GM23248 (cell line): ENCODE measurements at regions not wholly inside any gene's neighbourhood (a gene's known extent, or its start where the extent isn't known, plus 50 kb on each side); places are given as distances from the start of the nearest gene placed in this dataset.

ENCODE experiments used
- DNase-seq: peaks from one replicate; pipeline ENCODE4 v3.0.0-alpha.2; 2015
- H2AFZ ChIP-seq: fragments of 200-600 bp; sonication (generic); 2 replicates; pipeline ENCODE4 v1.6.1; 2016; ENCODE audit warnings: antibody characterized with exemption
- H3F3A ChIP-seq: fragments of 200-600 bp; sonication (generic); 2 replicates; pipeline ENCODE4 v1.6.1; 2016; ENCODE audit warnings: mild to moderate bottlenecking, antibody characterized with exemption, mixed run types; ENCODE audit not compliant: insufficient read depth
- H3K27ac ChIP-seq: fragments of 200-600 bp; sonication (generic); 2 replicates; pipeline ENCODE4 v1.5.1; 2016; ENCODE audit warnings: mild to moderate bottlenecking
- H3K27me3 ChIP-seq: fragments of 200-600 bp; sonication (generic); replicated peaks from 2 replicates; pipeline ENCODE4 v1.6.1; 2016; ENCODE audit warnings: mild to moderate bottlenecking; ENCODE audit not compliant: insufficient read depth
- H3K36me3 ChIP-seq: fragments of 200-600 bp; sonication (generic); 2 replicates; pipeline ENCODE4 v1.6.1; 2016; ENCODE audit warnings: low read depth, mild to moderate bottlenecking
- H3K4me1 ChIP-seq: fragments of 200-600 bp; sonication (generic); 2 replicates; pipeline ENCODE4 v1.6.1; 2016; ENCODE audit warnings: mild to moderate bottlenecking; ENCODE audit not compliant: insufficient read depth
- H3K4me2 ChIP-seq: fragments of 200-600 bp; sonication (generic); one replicate; pipeline ENCODE4 v1.6.1; 2016; ENCODE audit warnings: mild to moderate bottlenecking; ENCODE audit not compliant: unreplicated experiment
- H3K4me3 ChIP-seq: fragments of 200-600 bp; sonication (generic); 2 replicates; pipeline ENCODE4 v1.5.1; 2016; ENCODE audit warnings: mild to moderate bottlenecking
- H3K79me2 ChIP-seq: fragments of 200-600 bp; sonication (generic); 2 replicates; pipeline ENCODE4 v1.6.1; 2016; ENCODE audit warnings: mild to moderate bottlenecking; ENCODE audit not compliant: insufficient read depth
- H3K9ac ChIP-seq: fragments of 200-600 bp; sonication (generic); 2 replicates; pipeline ENCODE4 v1.6.1; 2016; ENCODE audit warnings: mild to moderate bottlenecking
- H3K9me2 ChIP-seq: fragments of 200-600 bp; sonication (generic); 2 replicates; pipeline ENCODE4 v1.6.1; 2016; ENCODE audit warnings: mixed run types, mild to moderate bottlenecking, moderate library complexity; ENCODE audit not compliant: insufficient read depth
- H3K9me3 ChIP-seq: fragments of 200-600 bp; sonication (generic); one replicate; pipeline ENCODE4 v1.6.1; 2017; ENCODE audit warnings: low read depth
- H4K20me1 ChIP-seq: fragments of 200-600 bp; sonication (generic); 2 replicates; pipeline ENCODE4 v1.6.0; 2016; ENCODE audit not compliant: insufficient read depth
- EZH2 ChIP-seq: fragments of 200-600 bp; sonication (generic); IDR thresholded peaks from 2 replicates; pipeline ENCODE4 v1.6.1; 2018; ENCODE audit warnings: antibody characterized with exemption, mild to moderate bottlenecking; ENCODE audit not compliant: insufficient read depth, poor library complexity, severe bottlenecking
- EZH2phosphoT487 ChIP-seq: fragments of 200-600 bp; sonication (generic); IDR thresholded peaks from 2 replicates; pipeline ENCODE4 v1.6.1; 2018; ENCODE audit warnings: antibody characterized with exemption, moderate library complexity, mild to moderate bottlenecking, low read depth; ENCODE audit not compliant: insufficient read depth
- WGBS, 2 experiments: methylation state at CpG; one replicate each; pipeline ENCODE4 v1.1.6; 2015 to 2017; ENCODE audit warnings: low lambda C conversion rate in 2 of 2, low coverage in 1 of 2; ENCODE audit errors: missing lambda C conversion rate in 2 of 2; 5-methylcytosine and 5-hydroxymethylcytosine counted together
- in situ Hi-C: fragments of 300-500 bp; cut with MboI; formaldehyde crosslinking; loops from 2 replicates; pipeline ENCODE4 v1.15.0; 2020

DNA sequence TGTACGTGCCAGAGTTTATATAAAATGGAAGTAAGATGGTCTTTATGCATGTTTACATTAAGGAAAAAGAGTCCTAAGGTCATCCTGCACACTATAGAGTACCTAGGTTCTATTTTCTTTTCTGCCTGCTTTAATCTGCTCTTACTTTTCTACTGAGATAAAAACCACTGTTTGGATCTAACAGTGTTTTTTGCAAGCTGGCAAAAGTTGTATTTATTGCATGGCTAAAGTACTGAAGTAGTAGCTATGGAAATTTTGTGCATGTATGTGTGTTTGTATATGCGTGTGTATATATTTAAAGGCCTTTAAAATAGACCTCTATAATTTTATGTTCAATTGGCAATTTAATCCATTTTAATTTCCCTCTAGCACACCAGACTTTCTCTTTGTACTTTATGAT is 98.3 kb upstream of the CPSF6 start:
- Histone ChIP-seq H3K27me3 (no peaks in the 10 kb centered on the region), H3K4me2 (no peak overlapping the region), H3K9ac (no peak overlapping the region), H3K4me3 (no peak overlapping the region), H3K9me3 (no peaks in the 10 kb centered on the region), H3K79me2 (no peaks in the 10 kb centered on the region), H3K4me1 (no peaks in the 10 kb centered on the region), H4K20me1 (no peaks in the 10 kb centered on the region), H3K27ac (no peak overlapping the region), H3K36me3 (no peaks in the 10 kb centered on the region), H2AFZ (no peak overlapping the region), H3K9me2 (no peaks in the 10 kb centered on the region), H3F3A (no peaks in the 10 kb centered on the region)
- TF ChIP-seq EZH2phosphoT487 (no peak), EZH2 (no peak)
- 39 to 48% methylated on average over 2 of the region's 2 CpGs for WGBS, 2 experiments
- in situ Hi-C loops: no loop called here
- DNase-seq: no peak

DNA sequence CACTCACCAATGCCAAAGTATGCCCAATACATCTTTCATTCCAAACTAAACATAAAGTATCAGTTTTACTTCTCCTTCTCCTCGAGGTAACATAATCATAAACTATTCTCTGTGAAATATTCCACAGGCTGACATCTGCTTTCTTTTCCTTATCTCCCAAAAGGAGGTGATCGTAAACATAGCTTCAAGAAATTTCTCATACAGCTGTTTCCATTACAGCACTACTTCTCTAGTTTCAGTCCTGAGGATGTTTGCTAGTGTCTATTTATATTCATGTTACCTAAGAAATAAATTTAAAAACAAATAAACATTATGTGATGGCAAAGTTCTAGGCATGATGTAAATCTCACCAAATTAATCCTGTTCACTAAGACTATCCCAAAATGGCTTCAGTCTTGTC is 90.1 kb upstream of the CPSF6 start:
- Histone ChIP-seq H4K20me1 (no peaks in the 10 kb centered on the region), H3K36me3 (no peaks in the 10 kb centered on the region), H3K9me3 (no peaks in the 10 kb centered on the region), H3K27ac (no peak overlapping the region), H3K9me2 (no peaks in the 10 kb centered on the region), H3K4me2 (no peak overlapping the region), H3F3A (no peaks in the 10 kb centered on the region), H3K4me1 (0 out of 2 replicates have a peak, but pooled peaks cover 3% of the 10 kb centered on the region), H2AFZ (no peak overlapping the region), H3K9ac (no peak overlapping the region), H3K4me3 (no peak overlapping the region), H3K27me3 (no peaks in the 10 kb centered on the region), H3K79me2 (no peaks in the 10 kb centered on the region)
- WGBS, 2 experiments: 58 to 66% methylated on average over 2 of the region's 2 CpGs
- TF ChIP-seq EZH2phosphoT487: no peak
- no peak for TF ChIP-seq EZH2
- no peak for DNase-seq
- in situ Hi-C loops: no loop called here

DNA sequence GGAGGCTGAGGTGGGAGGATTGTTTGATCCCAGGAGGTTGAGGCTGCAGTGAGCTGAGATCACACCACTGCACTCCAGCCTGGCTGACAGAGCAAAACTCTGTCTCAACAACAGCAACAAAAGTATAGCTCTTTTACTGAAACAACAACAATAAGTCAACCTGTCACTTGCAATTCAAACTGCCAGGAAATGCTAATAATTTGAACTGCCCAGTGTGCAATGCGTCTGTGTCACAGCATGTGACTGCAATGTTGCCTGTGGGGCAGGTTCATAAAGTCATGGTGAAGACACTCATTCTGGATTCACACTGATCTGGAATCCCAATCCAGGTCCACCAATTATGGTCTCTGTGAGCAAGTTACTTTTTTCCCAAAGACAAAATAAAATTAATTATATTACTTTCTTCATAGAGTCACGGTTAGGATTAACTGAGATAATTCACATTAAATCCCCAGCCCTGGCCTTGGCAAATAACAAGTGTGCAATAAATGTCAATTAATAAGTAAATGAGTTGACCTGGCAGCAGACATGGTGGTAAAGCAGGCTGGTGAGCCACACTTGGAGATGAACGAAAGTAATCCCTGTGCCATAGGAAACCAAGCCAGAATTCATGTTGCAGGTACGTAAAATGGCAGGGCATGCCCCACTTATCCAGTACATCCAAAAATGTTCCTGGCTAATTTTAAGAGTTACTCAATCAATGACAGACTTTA is 89.1 kb upstream of the CPSF6 start:
- Histone ChIP-seq H3K79me2 (no peaks in the 10 kb centered on the region), H3K9me3 (no peaks in the 10 kb centered on the region), H3K4me1 (0 out of 2 replicates have a peak, but pooled peaks cover 3% of the 10 kb centered on the region), H2AFZ (no peak overlapping the region), H3K27ac (no peak overlapping the region), H3K4me2 (no peak overlapping the region), H3K9ac (no peak overlapping the region), H4K20me1 (no peaks in the 10 kb centered on the region), H3K9me2 (no peaks in the 10 kb centered on the region), H3K4me3 (no peak overlapping the region), H3F3A (no peaks in the 10 kb centered on the region), H3K27me3 (no peaks in the 10 kb centered on the region), H3K36me3 (no peaks in the 10 kb centered on the region)
- no peak for TF ChIP-seq EZH2phosphoT487
- no peak for TF ChIP-seq EZH2
- in situ Hi-C loops: no loop called here
- WGBS, 2 experiments: 30 to 40% methylated on average over 4 of the region's 4 CpGs
- DNase-seq: no peak

DNA sequence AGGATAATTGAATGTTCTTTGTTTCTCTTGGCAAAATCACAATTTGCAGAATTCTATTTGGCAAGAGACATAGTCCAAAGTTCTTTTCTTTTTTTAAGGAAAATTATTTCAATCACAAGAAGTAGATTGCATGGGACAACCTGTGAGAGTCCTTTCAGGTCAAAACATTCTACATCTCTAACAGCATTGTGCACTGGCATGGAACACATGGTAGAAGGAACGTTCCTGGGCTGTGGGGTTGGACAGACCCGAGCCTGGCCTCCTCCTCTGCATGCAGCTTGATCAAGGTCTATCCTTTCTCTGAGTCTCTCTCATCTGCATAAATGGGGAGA is 88.6 kb upstream of the CPSF6 start:
- no peak for TF ChIP-seq EZH2
- TF ChIP-seq EZH2phosphoT487: no peak
- H3K79me2 ChIP-seq: no peaks in the 10 kb centered on the region
- WGBS, 2 experiments: 3 to 10% methylated on average over 2 of the region's 2 CpGs
- no peak overlapping the region for H3K4me2 ChIP-seq
- H3K4me1 ChIP-seq: 0 out of 2 replicates have a peak, but pooled peaks cover 3% of the 10 kb centered on the region
- no peak for DNase-seq
- no peaks in the 10 kb centered on the region for H4K20me1 ChIP-seq
- H2AFZ ChIP-seq: no peak overlapping the region
- H3F3A ChIP-seq: no peaks in the 10 kb centered on the region
- no peaks in the 10 kb centered on the region for H3K27me3 ChIP-seq
- H3K9ac ChIP-seq: no peak overlapping the region
- no peak overlapping the region for H3K4me3 ChIP-seq
- H3K27ac ChIP-seq: no peak overlapping the region
- no peaks in the 10 kb centered on the region for H3K36me3 ChIP-seq
- in situ Hi-C loops: no loop called here
- no peaks in the 10 kb centered on the region for H3K9me3 ChIP-seq
- no peaks in the 10 kb centered on the region for H3K9me2 ChIP-seq
